ENCODE measurements at regions not wholly inside any gene's neighbourhood (a gene's known extent, or its start where the extent isn't known, plus 50 kb on each side); places are given as distances from the start of the nearest gene placed in this dataset.

DNA sequence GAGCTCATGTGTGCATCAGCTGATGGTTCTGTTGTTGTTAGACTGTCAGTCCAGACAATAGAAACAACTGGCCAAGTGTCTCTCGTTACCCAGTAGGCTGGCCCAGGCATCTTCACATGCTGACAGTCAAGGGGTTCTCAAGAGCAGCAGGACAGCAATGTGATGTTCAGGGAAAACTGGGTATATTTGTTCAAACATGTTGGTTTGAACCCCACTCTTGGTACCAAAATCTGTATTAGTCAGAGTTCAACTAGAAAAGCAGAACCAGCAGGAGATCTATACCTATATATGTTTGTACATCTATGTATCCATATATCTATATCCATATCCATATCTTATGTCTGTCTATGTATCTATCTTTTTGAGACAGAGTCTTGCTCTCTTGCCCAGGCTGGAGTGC is 108.1 kb downstream of the LRRC70 start:
- intact Hi-C loops (cut with DNase I): no loop called here
- DNase-seq (ENCODE audit: low spot score) (no peak), ATAC-seq (no peak)

DNA sequence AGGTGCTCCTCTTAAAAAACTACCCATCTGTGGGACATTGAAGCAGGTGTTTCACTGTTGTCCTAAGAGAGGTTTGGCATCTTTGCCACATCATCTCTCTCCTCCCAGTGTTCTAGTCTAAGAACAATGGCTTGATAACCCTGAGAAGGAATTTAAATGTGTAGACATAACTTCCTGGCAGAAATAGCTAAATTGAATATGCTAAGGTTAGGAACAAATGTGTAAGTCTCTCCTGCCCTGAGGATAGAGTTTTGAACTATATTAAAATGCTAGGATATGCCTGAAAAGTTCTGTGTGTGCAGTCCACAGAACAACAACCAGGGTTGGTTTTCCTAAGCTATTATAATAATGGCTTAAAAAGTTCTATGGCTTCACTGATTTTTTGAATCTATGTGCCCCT is 106.6 kb downstream of the LRRC70 start:
- intact Hi-C loops (cut with DNase I): no loop called here
- ATAC-seq (no peak), DNase-seq (ENCODE audit: low spot score) (no peak)

- intact Hi-C loops (cut with DNase I): no loop called here
- DNase-seq (ENCODE audit: low spot score): no peak
- no peak for ATAC-seq
These were observed 105.7 kb downstream of the LRRC70 start for GRCh38 chr5:62684310-62684709.

DNA sequence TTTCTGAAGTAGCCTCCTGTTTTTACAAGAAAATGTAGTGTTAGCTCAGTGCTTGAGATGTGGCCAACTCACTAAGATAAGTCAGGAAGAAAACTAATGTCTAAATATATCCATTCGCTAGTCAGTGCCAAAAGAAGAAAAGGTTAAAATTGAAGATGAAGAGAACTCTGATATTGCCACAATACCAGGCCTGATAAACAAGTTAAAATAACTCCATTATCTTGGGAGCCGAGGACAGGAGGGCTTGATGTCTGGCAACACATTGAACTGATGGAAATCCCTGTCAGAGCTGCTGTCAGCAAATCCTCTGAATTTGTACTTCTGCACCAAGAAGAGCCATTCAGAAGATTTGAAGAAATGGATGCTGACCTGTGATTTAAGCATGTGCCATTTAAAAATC is 103.4 kb downstream of the LRRC70 start:
- no peak for DNase-seq (ENCODE audit: low spot score)
- ATAC-seq: no peak
- intact Hi-C loops (cut with DNase I): no loop called here

- intact Hi-C loops (cut with DNase I): no loop called here
- no peak for DNase-seq (ENCODE audit: low spot score)
- no peak for ATAC-seq
These were observed 102.7 kb downstream of the LRRC70 start for GRCh38 chr5:62681117-62681850.

DNA sequence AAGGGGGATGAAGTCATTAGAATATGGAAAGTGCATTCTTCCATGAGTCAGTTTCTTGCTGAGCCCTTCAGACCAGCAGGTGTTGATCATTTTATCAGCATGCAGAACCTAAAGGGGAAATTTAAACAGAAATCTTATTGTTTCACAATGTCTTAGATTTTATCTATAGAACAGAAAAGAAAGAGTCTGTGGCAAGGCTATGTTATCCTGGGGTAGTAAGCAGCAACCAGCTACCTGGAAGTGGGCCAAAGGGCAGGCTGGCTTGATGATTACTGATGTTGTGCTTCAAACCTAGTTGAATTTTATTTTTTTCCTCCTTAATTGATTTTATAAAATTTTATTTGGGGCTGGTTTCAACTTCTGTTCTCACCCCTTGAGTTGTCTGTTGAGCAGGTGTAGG is 101.5 kb downstream of the LRRC70 start:
- DNase-seq (ENCODE audit: low spot score) (no peak), ATAC-seq (no peak)
- intact Hi-C loops (cut with DNase I): no loop called here

Data from sciatic nerve (tissue), 2 donors.